LNCaP clone FGC (cell line): ENCODE measurements at regions not wholly inside any gene's neighbourhood (a gene's known extent, or its start where the extent isn't known, plus 50 kb on each side); places are given as distances from the start of the nearest gene placed in this dataset.

ENCODE experiments used
- DNase-seq: peaks from one replicate; pipeline ENCODE4 v3.0.0-alpha.2; 2011; ENCODE audit warnings: low read depth
- H3K4me3 ChIP-seq: 2 replicates; pipeline ENCODE4 v1.5.1; 2011; ENCODE audit warnings: mild to moderate bottlenecking, low read depth, low read length, control low read depth
- TF ChIP-seq, protein P1 (sequence below): IDR thresholded peaks from 2 replicates; pipeline ENCODE4 v1.5.1; 2012; ENCODE audit warnings: mild to moderate bottlenecking; ENCODE audit not compliant: control insufficient read depth, insufficient read depth; ENCODE audit errors: extremely low read depth

DNA sequence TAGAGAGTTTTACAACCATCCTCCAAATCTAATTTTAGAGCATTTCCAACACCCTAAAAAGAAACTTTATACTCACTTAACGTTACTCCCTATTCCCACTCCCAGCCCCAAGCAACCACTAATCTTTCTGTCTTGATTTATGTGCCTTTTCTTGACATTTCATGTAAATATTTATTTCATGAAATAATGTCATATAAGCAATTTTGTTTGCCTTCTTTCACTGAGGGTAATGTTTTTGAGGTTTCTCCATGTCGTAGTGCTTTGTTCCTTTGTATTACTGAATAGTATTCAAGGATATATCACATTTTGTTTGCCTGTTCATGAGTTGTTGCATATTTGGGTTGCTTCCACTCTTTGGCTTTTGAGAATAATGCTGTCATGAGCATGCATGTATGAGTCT lies 155.4 kb upstream of the PLAAT1 start:
- TF ChIP-seq, protein P1, sequence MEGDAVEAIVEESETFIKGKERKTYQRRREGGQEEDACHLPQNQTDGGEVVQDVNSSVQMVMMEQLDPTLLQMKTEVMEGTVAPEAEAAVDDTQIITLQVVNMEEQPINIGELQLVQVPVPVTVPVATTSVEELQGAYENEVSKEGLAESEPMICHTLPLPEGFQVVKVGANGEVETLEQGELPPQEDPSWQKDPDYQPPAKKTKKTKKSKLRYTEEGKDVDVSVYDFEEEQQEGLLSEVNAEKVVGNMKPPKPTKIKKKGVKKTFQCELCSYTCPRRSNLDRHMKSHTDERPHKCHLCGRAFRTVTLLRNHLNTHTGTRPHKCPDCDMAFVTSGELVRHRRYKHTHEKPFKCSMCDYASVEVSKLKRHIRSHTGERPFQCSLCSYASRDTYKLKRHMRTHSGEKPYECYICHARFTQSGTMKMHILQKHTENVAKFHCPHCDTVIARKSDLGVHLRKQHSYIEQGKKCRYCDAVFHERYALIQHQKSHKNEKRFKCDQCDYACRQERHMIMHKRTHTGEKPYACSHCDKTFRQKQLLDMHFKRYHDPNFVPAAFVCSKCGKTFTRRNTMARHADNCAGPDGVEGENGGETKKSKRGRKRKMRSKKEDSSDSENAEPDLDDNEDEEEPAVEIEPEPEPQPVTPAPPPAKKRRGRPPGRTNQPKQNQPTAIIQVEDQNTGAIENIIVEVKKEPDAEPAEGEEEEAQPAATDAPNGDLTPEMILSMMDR = no peak
- DNase-seq = no peak
- H3K4me3 ChIP-seq = no peak overlapping the region

DNA sequence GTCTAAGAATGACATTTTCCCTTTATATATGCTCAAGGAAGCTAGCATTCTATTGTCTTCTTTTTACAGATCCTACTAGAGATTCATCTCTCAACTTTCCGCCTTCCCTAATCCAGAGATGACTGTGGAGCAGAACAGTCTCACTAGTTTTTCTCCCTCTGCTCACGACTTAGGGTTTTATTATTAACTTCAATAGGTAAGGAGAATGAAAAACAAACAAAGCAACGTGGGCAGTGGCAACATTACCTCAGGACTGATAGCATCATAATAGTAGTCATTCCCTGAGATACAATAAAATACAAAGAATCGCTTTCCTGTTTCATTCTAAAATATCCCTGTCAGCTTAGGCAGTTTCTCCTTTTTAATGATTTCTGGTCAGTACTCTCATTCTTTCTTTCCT lies 154.3 kb upstream of the PLAAT1 start:
- no peak overlapping the region for H3K4me3 ChIP-seq
- DNase-seq = no peak
- TF ChIP-seq, protein P1 = no peak

DNA sequence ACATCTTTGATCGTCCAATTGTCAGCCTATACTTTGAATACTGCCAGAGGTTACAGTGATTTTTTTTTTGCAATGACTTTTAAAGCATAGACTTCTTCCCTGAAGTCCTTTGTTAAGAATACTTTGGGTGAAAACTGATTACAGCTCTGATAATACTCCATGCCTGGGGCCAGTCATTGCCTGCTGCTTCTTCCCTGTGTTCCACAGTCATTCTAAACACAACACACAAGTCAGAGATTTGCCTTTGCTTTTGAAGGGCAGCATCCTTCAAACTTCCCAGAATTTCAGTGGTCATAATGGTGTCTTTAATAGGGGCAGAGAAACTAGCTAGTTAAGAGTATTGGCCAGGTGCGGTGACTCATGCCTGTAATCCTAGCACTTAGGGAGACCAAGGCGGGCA lies 153.7 kb upstream of the PLAAT1 start:
- no peak for DNase-seq
- TF ChIP-seq, protein P1 = no peak

DNA sequence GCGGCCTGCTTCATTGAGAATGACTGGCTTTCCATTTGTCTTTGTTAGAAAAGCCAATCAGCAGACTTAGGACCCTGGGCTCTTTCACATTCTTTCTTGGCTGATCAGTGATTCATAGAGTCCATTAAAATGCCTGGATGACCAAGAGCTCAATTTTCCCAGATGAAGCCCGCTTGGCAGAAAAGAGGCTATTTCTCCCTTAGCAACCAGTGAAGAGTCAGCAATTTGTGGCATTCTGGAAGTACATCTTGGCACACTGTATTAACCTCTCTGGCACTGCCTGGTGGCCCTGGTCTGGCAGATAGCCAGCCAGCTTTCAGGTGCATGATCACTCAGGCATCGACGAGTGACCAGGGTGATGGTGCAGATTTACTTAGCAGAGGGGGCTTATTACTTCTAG lies 145.7 kb upstream of the PLAAT1 start:
- TF ChIP-seq, protein P1 = no peak
- H3K4me3 ChIP-seq = no peak overlapping the region
- no peak for DNase-seq

More for the DNA sequence above, 153.7 kb upstream of the PLAAT1 start:
- no peak overlapping the region for H3K4me3 ChIP-seq

DNA sequence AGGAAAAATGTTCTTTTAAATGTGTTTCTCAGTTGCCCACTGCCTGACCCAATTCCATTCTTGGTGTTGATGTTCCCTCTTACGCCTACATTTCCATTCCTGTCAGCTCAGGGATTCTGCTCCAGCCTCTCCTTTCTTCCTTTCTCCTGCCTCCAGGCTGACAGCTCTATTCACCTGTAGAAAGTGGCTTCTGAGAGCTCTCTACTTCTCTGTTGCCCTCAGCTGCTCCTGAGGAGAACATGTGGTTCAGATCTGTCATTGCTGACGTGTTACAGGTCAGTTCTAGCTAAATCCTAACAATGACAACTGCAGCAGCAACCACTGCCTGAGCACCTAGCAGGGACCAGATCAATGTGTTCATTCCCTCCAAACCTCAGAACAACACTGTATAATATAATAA lies 144.9 kb upstream of the PLAAT1 start:
- H3K4me3 ChIP-seq = no peak overlapping the region

DNA sequence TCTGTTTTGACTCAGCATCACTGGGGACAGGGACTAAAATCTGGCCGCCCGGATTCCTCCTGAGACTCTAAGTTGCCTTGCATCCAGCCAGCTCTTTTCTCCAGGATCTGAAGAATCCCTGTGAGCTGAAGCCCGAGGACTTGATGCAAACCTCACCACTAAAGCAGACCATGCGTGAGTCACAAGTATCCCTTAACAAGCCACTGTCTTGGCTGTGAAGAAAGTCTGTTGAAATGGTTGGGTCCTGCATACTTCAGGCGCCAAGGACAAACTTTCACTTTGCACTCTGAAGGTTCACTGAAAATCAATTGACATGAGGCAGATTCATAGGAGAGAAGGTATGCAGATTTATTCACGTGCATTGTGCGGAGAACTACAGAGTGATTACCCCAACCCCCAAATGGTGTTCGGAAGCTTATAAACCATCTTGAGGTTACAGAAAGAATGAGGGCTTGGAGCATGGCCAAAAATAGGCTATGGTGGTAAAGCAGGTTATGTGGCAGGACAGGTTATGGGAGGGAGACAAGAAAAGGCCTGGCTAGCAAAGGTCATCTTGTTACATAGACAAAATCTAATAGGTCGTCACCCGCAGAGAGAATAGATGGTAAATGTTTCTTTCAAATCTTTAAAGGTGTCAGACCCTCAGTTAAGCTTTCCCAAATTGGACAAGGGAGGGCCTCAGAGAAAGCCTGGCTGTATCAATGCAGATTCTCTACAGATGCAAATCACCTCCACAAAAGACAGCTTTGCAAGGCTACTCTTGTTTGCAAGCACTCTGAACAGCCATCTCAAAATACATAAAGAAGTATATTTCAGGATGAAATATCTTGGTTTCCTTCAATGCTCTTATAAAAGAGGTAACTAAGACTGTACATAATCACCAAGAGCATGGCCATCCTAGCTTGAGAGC lies 126.3 kb upstream of the PLAAT1 start:
- H3K4me3 ChIP-seq = no peak overlapping the region
- DNase-seq = no peak
- TF ChIP-seq, protein P1 = no peak

More for the DNA sequence above, 144.9 kb upstream of the PLAAT1 start:
- no peak for DNase-seq
- TF ChIP-seq, protein P1 = no peak

DNA sequence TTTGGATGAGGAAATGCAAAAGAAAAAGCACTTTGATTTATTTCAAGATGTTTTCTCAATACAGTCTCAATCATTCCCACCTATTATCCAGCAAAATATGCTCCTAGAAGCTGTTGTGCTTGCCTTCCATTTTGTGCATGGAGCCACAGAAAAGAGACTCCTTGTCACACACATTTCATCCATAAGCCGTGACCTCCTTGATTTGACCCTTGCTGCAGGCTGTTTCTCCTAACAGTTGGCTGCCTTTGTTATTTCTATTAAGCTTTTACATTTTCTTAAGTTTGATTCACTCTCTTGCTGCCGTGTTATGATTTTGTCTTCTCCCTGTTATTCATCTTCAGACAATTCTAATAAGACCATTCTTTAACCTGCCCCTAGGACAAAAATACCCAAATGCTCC lies 124.2 kb upstream of the PLAAT1 start:
- TF ChIP-seq, protein P1 = no peak
- no peak overlapping the region for H3K4me3 ChIP-seq
- no peak for DNase-seq
